Spleen (tissue), 11 donors: ENCODE measurements at regions not wholly inside any gene's neighbourhood (a gene's known extent, or its start where the extent isn't known, plus 50 kb on each side); places are given as distances from the start of the nearest gene placed in this dataset.

ENCODE experiments used
- DNase-seq: peaks from one replicate; pipeline ENCODE4 v3.0.0-alpha.2; 2020
- H3K27ac ChIP-seq, 8 donors: fragments of 200-600 bp; sonication (generic) in 7 of 8; 1 replicate in 4 of 8; 2 replicates in 4 of 8; pipeline versions ENCODE4 v1.5.0 to v1.8.0; 2016 to 2021; ENCODE audit warnings: inconsistent platforms in 4 of 8, mild to moderate bottlenecking in 4 of 8, moderate library complexity in 1 of 8
- H3K27me3 ChIP-seq, 7 donors: fragments of 200-600 bp; sonication (generic) in 6 of 7; replicated peaks in 1 of 7; 1 replicate in 4 of 7; 2 replicates in 3 of 7; pipeline versions ENCODE4 v1.5.0 to v1.8.0; 2016 to 2021; ENCODE audit warnings: inconsistent platforms in 3 of 7, mild to moderate bottlenecking in 1 of 7
- H3K36me3 ChIP-seq, 6 donors: fragments of 200-600 bp; sonication (generic) in 5 of 6; 1 replicate in 4 of 6; 2 replicates in 2 of 6; pipeline versions ENCODE4 v1.5.0 to v1.8.0; 2016 to 2021; ENCODE audit warnings: inconsistent platforms in 2 of 6
- H3K4me1 ChIP-seq, 6 donors: fragments of 200-600 bp; sonication (generic) in 5 of 6; 1 replicate in 3 of 6; 2 replicates in 3 of 6; pipeline versions ENCODE4 v1.5.0 to v1.8.0; 2016 to 2021; ENCODE audit warnings: inconsistent platforms in 3 of 6
- H3K4me3 ChIP-seq, 8 donors: fragments of 200-600 bp; sonication (generic) in 7 of 8; 1 replicate in 4 of 8; 2 replicates in 4 of 8; pipeline versions ENCODE4 v1.5.0 to v1.8.0; 2016 to 2021; ENCODE audit warnings: inconsistent platforms in 4 of 8, mild to moderate bottlenecking in 4 of 8, moderate library complexity in 2 of 8
- H3K9me3 ChIP-seq, 8 donors: fragments of 200-600 bp; sonication (generic) in 7 of 8; 1 replicate in 4 of 8; 2 replicates in 4 of 8; pipeline versions ENCODE4 v1.5.0 to v1.8.0; 2016 to 2021; ENCODE audit warnings: inconsistent platforms in 4 of 8
- CTCF ChIP-seq, 11 experiments: fragments of 200-600 bp in 7 of 11; fragments of 450-650 bp in 4 of 11; sonication (generic) in 4 of 11; IDR thresholded peaks in 8 of 11; conservative IDR thresholded peaks in 3 of 11; 1 replicate in 7 of 11; 2 replicates in 4 of 11; pipeline versions ENCODE4 v1.4.0 to v1.8.0; 2016 to 2021; ENCODE audit warnings: antibody characterized with exemption in 11 of 11, inconsistent platforms in 4 of 11, mild to moderate bottlenecking in 1 of 11
- POLR2A ChIP-seq, 3 donors: fragments of 450-650 bp; IDR thresholded peaks; one replicate each; pipeline ENCODE4 v1.5.1; 2017; ENCODE audit warnings: antibody characterized with exemption in 3 of 3, mild to moderate bottlenecking in 1 of 3
- POLR2AphosphoS5 ChIP-seq, 3 donors: sonication (generic); formaldehyde crosslinking; IDR thresholded peaks; one replicate each; pipeline ENCODE4 v1.5.1; 2017; ENCODE audit warnings: antibody characterized with exemption in 3 of 3
- whole genome bisulfite sequencing, 5 donors: extraction: QIAGEN DNeasy Blood & Tissue Kit in 3 of 5; methylation state at CpG; one replicate each; pipeline versions ENCODE4 v1.1.5 to v1.1.7; 2013 to 2018; 5-methylcytosine and 5-hydroxymethylcytosine counted together
- intact Hi-C: fragments of 100-400 bp; cut with DNase I; formaldehyde crosslinking; loops from one replicate; pipeline ENCODE4 v1.15.0; 2023; ENCODE audit warnings: low total_unique reads
- donor health status: healthy with polysubstance abuse.
- donor health status: DM: no; HTN: no; CAD: no; lungs with moderate emphysema.
- donor health status: DM: no; HTN: no; CAD: no.
- donor health status: Bipolar disorder and iron deficiency.
- donor health status: healthy.
- donor health status: DM: no; HTN: no; CAD: no.
- donor health status: DM: yes; HTN: yes; CAD: no.

- TF ChIP-seq CTCF (IDR thresholded peaks at IDR 0.05 in 8 of 11, conservative IDR thresholded peaks at IDR 0.05 in 3 of 11) (no peak), POLR2A (IDR thresholded peaks at IDR 0.05) (no peak), POLR2AphosphoS5 (IDR thresholded peaks at IDR 0.05) (no peak)
Observed at GRCh38 chr9:8223861-8224260, 424.3 kb upstream of the DMAC1 start.

GRCh38 chr9:8221462-8221861, 421.9 kb upstream of the DMAC1 start:
- Histone ChIP-seq H3K4me3 (no peak overlapping the region), H3K9me3 (peaks cover 0 to 11% (median 5%) of the 10 kb centered on the region in 8 donors), H3K27ac (no peak overlapping the region), H3K4me1 (no peaks in the 10 kb centered on the region), H3K27me3 (no peaks in the 10 kb centered on the region), H3K36me3 (no peaks in the 10 kb centered on the region)
- no peak for TF ChIP-seq POLR2AphosphoS5 (IDR thresholded peaks at IDR 0.05)
- no peak for TF ChIP-seq POLR2A (IDR thresholded peaks at IDR 0.05)
- TF ChIP-seq CTCF (IDR thresholded peaks at IDR 0.05 in 8 of 11, conservative IDR thresholded peaks at IDR 0.05 in 3 of 11) = no peak
- no peak for DNase-seq
- WGBS, 5 donors = 54 to 72% (median 60%) methylated on average over 4 of the region's 4 CpGs
- intact Hi-C loops = no loop called here

More at GRCh38 chr9:8223861-8224260, 424.3 kb upstream of the DMAC1 start:
- Histone ChIP-seq H3K4me1 (no peaks in the 10 kb centered on the region), H3K27me3 (no peaks in the 10 kb centered on the region), H3K4me3 (no peak overlapping the region), H3K27ac (no peak overlapping the region), H3K9me3 (no peaks in the 10 kb centered on the region), H3K36me3 (no peaks in the 10 kb centered on the region)
- intact Hi-C loops = no loop called here
- 74 to 100% (median 81%) methylated on average over 1 of the region's 1 CpG for WGBS, 5 donors
- DNase-seq = no peak

DNA sequence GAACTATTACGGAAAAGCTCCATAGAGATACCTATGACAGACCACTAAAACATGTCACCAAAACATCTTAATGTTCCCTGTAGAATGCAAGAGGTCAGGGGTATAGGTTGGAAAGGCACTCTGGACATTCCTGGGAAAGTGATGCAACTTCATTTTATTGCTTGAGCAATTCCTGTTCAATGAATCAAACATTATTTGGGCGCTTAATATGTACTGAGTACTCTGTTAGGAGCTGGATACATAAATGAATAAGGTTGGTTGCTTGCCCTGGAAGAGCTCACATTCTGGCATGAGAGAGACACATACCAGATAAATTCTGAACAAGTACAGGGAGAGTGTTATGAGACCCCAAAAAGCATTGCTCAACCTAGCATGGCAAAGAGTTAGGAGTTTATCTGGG, 408.9 kb upstream of the DMAC1 start:
- intact Hi-C loops = no loop called here
- no peak overlapping the region for H3K4me3 ChIP-seq
- H3K27ac ChIP-seq = no peak overlapping the region
- 78 to 94% (median 90%) methylated on average over 2 of the region's 2 CpGs for WGBS, 5 donors
- H3K4me1 ChIP-seq = no peaks in the 10 kb centered on the region
- H3K9me3 ChIP-seq = no peaks in the 10 kb centered on the region
- H3K36me3 ChIP-seq = no peaks in the 10 kb centered on the region
- TF ChIP-seq POLR2AphosphoS5 (IDR thresholded peaks at IDR 0.05) (no peak), CTCF (IDR thresholded peaks at IDR 0.05 in 8 of 11, conservative IDR thresholded peaks at IDR 0.05 in 3 of 11) (no peak), POLR2A (IDR thresholded peaks at IDR 0.05) (no peak)
- H3K27me3 ChIP-seq = no peaks in the 10 kb centered on the region
- no peak for DNase-seq

DNA sequence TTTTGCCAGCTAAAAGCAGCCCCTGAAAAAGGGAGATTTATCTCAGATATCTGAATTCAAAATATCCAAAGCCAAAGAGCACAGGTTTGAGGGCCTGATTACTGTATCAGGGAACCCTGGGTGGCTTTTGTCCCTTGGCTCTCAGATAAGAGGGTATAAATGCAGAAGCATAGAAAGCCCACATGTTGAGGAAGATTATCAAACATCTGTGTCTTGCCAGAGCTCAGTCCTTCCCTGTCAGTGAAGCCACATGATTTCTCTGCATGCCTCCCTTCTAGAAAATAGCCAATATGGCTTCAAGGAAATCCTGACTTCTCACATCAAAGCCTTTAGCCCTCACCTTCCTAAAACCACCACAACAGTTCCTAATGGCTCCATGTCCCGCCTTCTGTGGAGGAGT, 408.0 kb upstream of the DMAC1 start:
- Histone ChIP-seq H3K36me3 (no peaks in the 10 kb centered on the region), H3K4me1 (no peaks in the 10 kb centered on the region), H3K9me3 (no peaks in the 10 kb centered on the region), H3K27me3 (no peaks in the 10 kb centered on the region), H3K27ac (no peak overlapping the region), H3K4me3 (no peak overlapping the region)
- TF ChIP-seq POLR2AphosphoS5 (IDR thresholded peaks at IDR 0.05) = no peak
- TF ChIP-seq POLR2A (IDR thresholded peaks at IDR 0.05) = no peak
- TF ChIP-seq CTCF (IDR thresholded peaks at IDR 0.05 in 8 of 11, conservative IDR thresholded peaks at IDR 0.05 in 3 of 11) = no peak
- 50 to 64% (median 63%) methylated on average over 1 of the region's 1 CpG for WGBS, 5 donors
- DNase-seq = no peak
- intact Hi-C loops = no loop called here
